NCI-H2227 (cell line): ENCODE measurements at regions not wholly inside any gene's neighbourhood (a gene's known extent, or its start where the extent isn't known, plus 50 kb on each side); places are given as distances from the start of the nearest gene placed in this dataset.
"Not testable (repeated sequence)": the region's sequence is repeated elsewhere in the genome, so short reads cannot be mapped to it uniquely, and the experiment has no call there.

Experiments used
- DNase-seq: peaks from one replicate; lab custom pipeline; 2025; ENCODE audit not compliant: unreplicated experiment; lab: John Stamatoyannopoulos, UW

- no peak for DNase-seq
These were observed 570.1 kb upstream of the SOX9 start for GRCh38 chr17:71550675-71551074.

- DNase-seq: no peak
These were observed 567.4 kb upstream of the SOX9 start for GRCh38 chr17:71553381-71553780.

GRCh38 chr17:71558901-71559300 is 561.9 kb upstream of the SOX9 start:
- DNase-seq: peak; percentile 33

- no peak for DNase-seq
These were observed 548.5 kb upstream of the SOX9 start for GRCh38 chr17:71572343-71572742.

GRCh38 chr17:71578446-71578845 is 542.4 kb upstream of the SOX9 start:
- no peak for DNase-seq

GRCh38 chr17:71580220-71580619 is 540.6 kb upstream of the SOX9 start:
- DNase-seq: no peak

- no peak for DNase-seq
These were observed 535.3 kb upstream of the SOX9 start for GRCh38 chr17:71585540-71585939.

- no peak for DNase-seq
These were observed 528.4 kb upstream of the SOX9 start for GRCh38 chr17:71592431-71592830.

GRCh38 chr17:71593078-71593477 is 527.7 kb upstream of the SOX9 start:
- no peak for DNase-seq

- DNase-seq: not testable (repeated sequence)
These were observed 521.2 kb upstream of the SOX9 start for GRCh38 chr17:71599583-71599982.

- DNase-seq: no peak
These were observed 520.6 kb upstream of the SOX9 start for GRCh38 chr17:71600137-71600789.

- no peak for DNase-seq
These were observed 518.8 kb upstream of the SOX9 start for GRCh38 chr17:71601894-71602504.

- DNase-seq: no peak
These were observed 506.8 kb upstream of the SOX9 start for GRCh38 chr17:71613996-71614395.

GRCh38 chr17:71615820-71616219 is 505.0 kb upstream of the SOX9 start:
- no peak for DNase-seq

- DNase-seq: not testable (repeated sequence)
These were observed 503.1 kb upstream of the SOX9 start for GRCh38 chr17:71617767-71618166.

- no peak for DNase-seq
These were observed 495.5 kb upstream of the SOX9 start for GRCh38 chr17:71625330-71625729.

GRCh38 chr17:71628306-71628705 is 492.5 kb upstream of the SOX9 start:
- no peak for DNase-seq

- DNase-seq: no peak
These were observed 489.3 kb upstream of the SOX9 start for GRCh38 chr17:71631483-71631882.

GRCh38 chr17:71632328-71632727 is 488.5 kb upstream of the SOX9 start:
- DNase-seq: peak; percentile 22

- DNase-seq: no peak
These were observed 487.4 kb upstream of the SOX9 start for GRCh38 chr17:71633391-71633849.

GRCh38 chr17:71634376-71634775 is 486.4 kb upstream of the SOX9 start:
- DNase-seq: no peak

- no peak for DNase-seq
These were observed 485.6 kb upstream of the SOX9 start for GRCh38 chr17:71635187-71635586.

GRCh38 chr17:71636644-71637043 is 484.2 kb upstream of the SOX9 start:
- DNase-seq: peak; percentile 24
